Calu3 (cell line): ENCODE measurements at regions not wholly inside any gene's neighbourhood (a gene's known extent, or its start where the extent isn't known, plus 50 kb on each side); places are given as distances from the start of the nearest gene placed in this dataset.

Experiments
- BruUV-seq: library from RNA; stranded (reverse); fragments of 400-500 nt; replicated peaks from 2 replicates; lab custom pipeline; 2021; lab: Mats Ljungman, UMichigan
- CTCF ChIA-PET: fragments of 300-600 bp; sonication (Branson Sonifier 250); formaldehyde crosslinking; loops from one replicate; lab custom pipeline; 2022; ENCODE audit warnings: antibody characterized with exemption; lab: Charles Lee
- DNase-seq: peaks from one replicate; pipeline ENCODE4 v3.0.0; 2022
- H3K27ac Mint-ChIP-seq: one replicate; pipeline ENCODE4 v1.8.0; 2022; ENCODE audit warnings: mixed read lengths; ENCODE audit not compliant: unreplicated experiment
- H3K27me3 Mint-ChIP-seq: one replicate; pipeline ENCODE4 v1.8.0; 2022; ENCODE audit warnings: mixed read lengths; ENCODE audit not compliant: unreplicated experiment
- H3K36me3 Mint-ChIP-seq: one replicate; pipeline ENCODE4 v1.8.0; 2022; ENCODE audit warnings: mild to moderate bottlenecking, moderate library complexity, mixed read lengths; ENCODE audit not compliant: insufficient read depth, unreplicated experiment
- H3K4me1 Mint-ChIP-seq: one replicate; pipeline ENCODE4 v1.8.0; 2022; ENCODE audit warnings: mild to moderate bottlenecking, low read depth, mixed read lengths; ENCODE audit not compliant: unreplicated experiment
- H3K4me3 Mint-ChIP-seq: one replicate; pipeline ENCODE4 v1.8.0; 2022; ENCODE audit warnings: mild to moderate bottlenecking, low read depth, moderate library complexity, mixed read lengths; ENCODE audit not compliant: unreplicated experiment
- H3K9me3 Mint-ChIP-seq: one replicate; pipeline ENCODE4 v1.8.0; 2022; ENCODE audit warnings: low read depth, mixed read lengths; ENCODE audit not compliant: unreplicated experiment
- intact Hi-C: fragments of 100-400 bp; cut with micrococcal nuclease; formaldehyde crosslinking; loops from one replicate; pipeline ENCODE4 v1.10.0; 2022; ENCODE audit not compliant: unreplicated experiment
- TF ChIP-seq, protein P1 (sequence below): fragments of 200-600 bp; IDR thresholded peaks from one replicate; pipeline ENCODE4 v1.8.0; 2022; ENCODE audit warnings: antibody characterized with exemption; ENCODE audit not compliant: unreplicated experiment

DNA sequence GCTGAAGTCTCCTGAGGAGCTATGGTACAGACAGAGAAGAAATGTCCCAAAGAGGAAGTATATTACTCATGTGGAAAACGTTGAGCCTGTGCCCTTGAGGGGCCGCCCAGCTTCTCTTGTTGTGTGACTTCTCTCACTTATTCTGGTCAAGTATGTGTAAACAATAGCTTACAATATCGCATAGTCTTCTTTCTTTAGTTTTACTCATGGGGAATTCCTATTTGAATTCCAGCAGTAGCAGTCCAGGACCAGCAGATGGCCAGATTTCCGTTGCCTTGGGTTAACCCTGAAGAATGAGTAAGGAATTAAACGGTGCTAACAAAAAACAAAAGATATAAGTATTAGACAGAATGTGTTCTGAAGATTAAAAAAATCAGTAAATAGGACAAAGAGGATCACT lies 522.0 kb upstream of the GJE1 start:
- DNase-seq: no peak
- Mint-ChIP-seq H3K36me3 (no peaks in the 10 kb centered on the region), H3K4me3 (no peak overlapping the region), H3K9me3 (peaks cover 7% of the 10 kb centered on the region), H3K27me3 (no peaks in the 10 kb centered on the region), H3K4me1 (no peaks in the 10 kb centered on the region), H3K27ac (no peak overlapping the region)
- BruUV-seq: no TSS peak
- intact Hi-C loops: no loop called here
- TF ChIP-seq, protein P1, sequence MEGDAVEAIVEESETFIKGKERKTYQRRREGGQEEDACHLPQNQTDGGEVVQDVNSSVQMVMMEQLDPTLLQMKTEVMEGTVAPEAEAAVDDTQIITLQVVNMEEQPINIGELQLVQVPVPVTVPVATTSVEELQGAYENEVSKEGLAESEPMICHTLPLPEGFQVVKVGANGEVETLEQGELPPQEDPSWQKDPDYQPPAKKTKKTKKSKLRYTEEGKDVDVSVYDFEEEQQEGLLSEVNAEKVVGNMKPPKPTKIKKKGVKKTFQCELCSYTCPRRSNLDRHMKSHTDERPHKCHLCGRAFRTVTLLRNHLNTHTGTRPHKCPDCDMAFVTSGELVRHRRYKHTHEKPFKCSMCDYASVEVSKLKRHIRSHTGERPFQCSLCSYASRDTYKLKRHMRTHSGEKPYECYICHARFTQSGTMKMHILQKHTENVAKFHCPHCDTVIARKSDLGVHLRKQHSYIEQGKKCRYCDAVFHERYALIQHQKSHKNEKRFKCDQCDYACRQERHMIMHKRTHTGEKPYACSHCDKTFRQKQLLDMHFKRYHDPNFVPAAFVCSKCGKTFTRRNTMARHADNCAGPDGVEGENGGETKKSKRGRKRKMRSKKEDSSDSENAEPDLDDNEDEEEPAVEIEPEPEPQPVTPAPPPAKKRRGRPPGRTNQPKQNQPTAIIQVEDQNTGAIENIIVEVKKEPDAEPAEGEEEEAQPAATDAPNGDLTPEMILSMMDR: no peak
- CTCF ChIA-PET: no interaction called here

- intact Hi-C loops: no loop called here
- H3K4me1 Mint-ChIP-seq: no peaks in the 10 kb centered on the region
- no TSS peak for BruUV-seq
- no peak overlapping the region for H3K27ac Mint-ChIP-seq
- no peak overlapping the region for H3K4me3 Mint-ChIP-seq
- H3K36me3 Mint-ChIP-seq: no peaks in the 10 kb centered on the region
- CTCF ChIA-PET: no interaction called here
- DNase-seq: no peak
- H3K27me3 Mint-ChIP-seq: no peaks in the 10 kb centered on the region
- TF ChIP-seq, protein P1: no peak
- H3K9me3 Mint-ChIP-seq: peaks cover 10% of the 10 kb centered on the region
These were observed 524.8 kb upstream of the GJE1 start for GRCh38 chr6:141607956-141608355.

GRCh38 chr6:141598487-141598886 lies 534.2 kb upstream of the GJE1 start:
- intact Hi-C loops: no loop called here

GRCh38 chr6:141594874-141595273 lies 537.9 kb upstream of the GJE1 start:
- DNase-seq: no peak
- TF ChIP-seq, protein P1: no peak
- BruUV-seq: no TSS peak
- Mint-ChIP-seq H3K9me3 (no peaks in the 10 kb centered on the region), H3K27me3 (no peaks in the 10 kb centered on the region), H3K36me3 (peaks cover 2% of the 10 kb centered on the region), H3K4me1 (no peaks in the 10 kb centered on the region), H3K27ac (no peak overlapping the region), H3K4me3 (no peak overlapping the region)
- CTCF ChIA-PET: no interaction called here
- intact Hi-C loops: no loop called here

More at GRCh38 chr6:141598487-141598886, 534.2 kb upstream of the GJE1 start:
- no TSS peak for BruUV-seq
- H3K27ac Mint-ChIP-seq: no peak overlapping the region
- CTCF ChIA-PET: no interaction called here
- H3K4me3 Mint-ChIP-seq: no peak overlapping the region
- TF ChIP-seq, protein P1: no peak
- H3K27me3 Mint-ChIP-seq: no peaks in the 10 kb centered on the region
- H3K9me3 Mint-ChIP-seq: peaks cover 3% of the 10 kb centered on the region
- no peak for DNase-seq
- no peaks in the 10 kb centered on the region for H3K4me1 Mint-ChIP-seq
- peaks cover 4% of the 10 kb centered on the region for H3K36me3 Mint-ChIP-seq
